Spleen (tissue), 11 donors: ENCODE measurements at regions not wholly inside any gene's neighbourhood (a gene's known extent, or its start where the extent isn't known, plus 50 kb on each side); places are given as distances from the start of the nearest gene placed in this dataset.

ENCODE experiments used
- DNase-seq: peaks from one replicate; pipeline ENCODE4 v3.0.0-alpha.2; 2020
- H3K27ac ChIP-seq, 8 donors: fragments of 200-600 bp; sonication (generic) in 7 of 8; 1 replicate in 4 of 8; 2 replicates in 4 of 8; pipeline versions ENCODE4 v1.5.0 to v1.8.0; 2016 to 2021; ENCODE audit warnings: inconsistent platforms in 4 of 8, mild to moderate bottlenecking in 4 of 8, moderate library complexity in 1 of 8
- H3K27me3 ChIP-seq, 7 donors: fragments of 200-600 bp; sonication (generic) in 6 of 7; replicated peaks in 1 of 7; 1 replicate in 4 of 7; 2 replicates in 3 of 7; pipeline versions ENCODE4 v1.5.0 to v1.8.0; 2016 to 2021; ENCODE audit warnings: inconsistent platforms in 3 of 7, mild to moderate bottlenecking in 1 of 7
- H3K36me3 ChIP-seq, 6 donors: fragments of 200-600 bp; sonication (generic) in 5 of 6; 1 replicate in 4 of 6; 2 replicates in 2 of 6; pipeline versions ENCODE4 v1.5.0 to v1.8.0; 2016 to 2021; ENCODE audit warnings: inconsistent platforms in 2 of 6
- H3K4me1 ChIP-seq, 6 donors: fragments of 200-600 bp; sonication (generic) in 5 of 6; 1 replicate in 3 of 6; 2 replicates in 3 of 6; pipeline versions ENCODE4 v1.5.0 to v1.8.0; 2016 to 2021; ENCODE audit warnings: inconsistent platforms in 3 of 6
- H3K4me3 ChIP-seq, 8 donors: fragments of 200-600 bp; sonication (generic) in 7 of 8; 1 replicate in 4 of 8; 2 replicates in 4 of 8; pipeline versions ENCODE4 v1.5.0 to v1.8.0; 2016 to 2021; ENCODE audit warnings: inconsistent platforms in 4 of 8, mild to moderate bottlenecking in 4 of 8, moderate library complexity in 2 of 8
- H3K9me3 ChIP-seq, 8 donors: fragments of 200-600 bp; sonication (generic) in 7 of 8; 1 replicate in 4 of 8; 2 replicates in 4 of 8; pipeline versions ENCODE4 v1.5.0 to v1.8.0; 2016 to 2021; ENCODE audit warnings: inconsistent platforms in 4 of 8
- CTCF ChIP-seq, 11 experiments: fragments of 200-600 bp in 7 of 11; fragments of 450-650 bp in 4 of 11; sonication (generic) in 4 of 11; IDR thresholded peaks in 8 of 11; conservative IDR thresholded peaks in 3 of 11; 1 replicate in 7 of 11; 2 replicates in 4 of 11; pipeline versions ENCODE4 v1.4.0 to v1.8.0; 2016 to 2021; ENCODE audit warnings: antibody characterized with exemption in 11 of 11, inconsistent platforms in 4 of 11, mild to moderate bottlenecking in 1 of 11
- POLR2A ChIP-seq, 3 donors: fragments of 450-650 bp; IDR thresholded peaks; one replicate each; pipeline ENCODE4 v1.5.1; 2017; ENCODE audit warnings: antibody characterized with exemption in 3 of 3, mild to moderate bottlenecking in 1 of 3
- POLR2AphosphoS5 ChIP-seq, 3 donors: sonication (generic); formaldehyde crosslinking; IDR thresholded peaks; one replicate each; pipeline ENCODE4 v1.5.1; 2017; ENCODE audit warnings: antibody characterized with exemption in 3 of 3
- WGBS, 5 donors: extraction: QIAGEN DNeasy Blood & Tissue Kit in 3 of 5; methylation state at CpG; one replicate each; pipeline versions ENCODE4 v1.1.5 to v1.1.7; 2013 to 2018; 5-methylcytosine and 5-hydroxymethylcytosine counted together
- intact Hi-C: fragments of 100-400 bp; cut with DNase I; formaldehyde crosslinking; loops from one replicate; pipeline ENCODE4 v1.15.0; 2023; ENCODE audit warnings: low total_unique reads
- donor health status: healthy with polysubstance abuse.
- donor health status: DM: no; HTN: no; CAD: no; lungs with moderate emphysema.
- donor health status: DM: no; HTN: no; CAD: no.
- donor health status: Bipolar disorder and iron deficiency.
- donor health status: healthy.
- donor health status: DM: no; HTN: no; CAD: no.
- donor health status: DM: yes; HTN: yes; CAD: no.

DNA sequence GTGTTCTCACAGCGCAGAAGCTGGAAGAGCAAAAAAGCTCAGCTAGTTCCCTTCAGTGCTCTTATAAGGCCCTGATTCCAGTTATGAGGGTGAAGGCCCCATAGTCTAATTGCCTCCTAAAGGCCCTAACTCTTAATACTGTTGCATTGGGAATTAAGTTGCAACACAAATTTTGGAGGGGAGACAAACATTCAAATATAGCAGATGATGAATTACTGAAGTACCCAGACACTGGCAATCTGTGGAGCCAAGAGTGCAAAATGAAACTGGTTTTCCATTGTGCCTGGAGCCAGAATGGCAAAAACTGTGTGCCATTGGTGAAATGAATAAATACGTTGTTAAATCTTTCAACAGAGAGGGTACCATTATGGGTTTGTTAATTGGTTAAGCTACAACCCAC lies 356.0 kb downstream of the PPARGC1A start:
- 90 to 100% (median 95%) methylated on average over 2 of the region's 2 CpGs for WGBS, 5 donors
- H3K36me3 ChIP-seq = no peaks in the 10 kb centered on the region
- DNase-seq = no peak
- no peak for TF ChIP-seq CTCF (IDR thresholded peaks at IDR 0.05 in 8 of 11, conservative IDR thresholded peaks at IDR 0.05 in 3 of 11)
- no peak for TF ChIP-seq POLR2A (IDR thresholded peaks at IDR 0.05)
- H3K4me1 ChIP-seq = no peaks in the 10 kb centered on the region
- H3K27ac ChIP-seq = no peak overlapping the region
- no peak overlapping the region for H3K4me3 ChIP-seq
- H3K9me3 ChIP-seq = peaks cover 0 to 64% (median 29%) of the 10 kb centered on the region in 8 donors
- intact Hi-C loops = no loop called here
- H3K27me3 ChIP-seq = no peaks in the 10 kb centered on the region

DNA sequence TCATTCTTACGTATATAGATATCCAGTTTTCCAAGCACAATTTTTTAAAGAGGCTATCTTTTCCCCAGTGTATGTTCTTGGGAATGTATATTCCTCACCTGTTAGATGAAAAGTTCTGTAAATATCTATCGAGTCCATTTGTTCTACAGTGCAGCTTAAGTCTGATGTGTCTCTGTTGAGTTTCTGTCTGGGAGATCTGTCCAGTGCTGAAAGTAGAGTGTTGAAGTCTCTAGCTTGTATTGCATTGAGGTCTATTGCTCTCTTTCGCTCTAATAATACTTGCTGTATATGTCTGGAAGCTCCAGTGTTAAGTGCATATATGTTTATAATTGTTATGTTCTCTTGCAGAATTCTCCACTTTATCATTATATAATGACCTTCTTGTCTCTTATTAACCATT lies 373.1 kb downstream of the PPARGC1A start:
- WGBS, 5 donors = 87 to 94% (median 90%) methylated on average over 3 of the region's 3 CpGs
- no peak for DNase-seq
- Histone ChIP-seq H3K27me3 (no peaks in the 10 kb centered on the region), H3K27ac (no peak overlapping the region), H3K9me3 (peaks cover 0 to 41% (median 19%) of the 10 kb centered on the region in 8 donors), H3K4me3 (no peak overlapping the region), H3K4me1 (no peaks in the 10 kb centered on the region), H3K36me3 (no peaks in the 10 kb centered on the region)
- intact Hi-C loops = no loop called here
- TF ChIP-seq POLR2A (IDR thresholded peaks at IDR 0.05) (no peak), CTCF (IDR thresholded peaks at IDR 0.05 in 8 of 11, conservative IDR thresholded peaks at IDR 0.05 in 3 of 11) (no peak), POLR2AphosphoS5 (IDR thresholded peaks at IDR 0.05) (no peak)

GRCh38 chr4:23504083-23504482 lies 385.8 kb downstream of the PPARGC1A start:
- no peaks in the 10 kb centered on the region for H3K27me3 ChIP-seq
- H3K4me1 ChIP-seq = no peaks in the 10 kb centered on the region
- TF ChIP-seq POLR2A (IDR thresholded peaks at IDR 0.05) (no peak), POLR2AphosphoS5 (IDR thresholded peaks at IDR 0.05) (no peak), CTCF (IDR thresholded peaks at IDR 0.05 in 8 of 11, conservative IDR thresholded peaks at IDR 0.05 in 3 of 11) (no peak)
- intact Hi-C loops = no loop called here
- no peaks in the 10 kb centered on the region for H3K36me3 ChIP-seq
- H3K4me3 ChIP-seq = no peak overlapping the region
- WGBS, 5 donors = 22 to 37% (median 34%) methylated on average over 2 of the region's 2 CpGs
- H3K27ac ChIP-seq = no peak overlapping the region
- no peak for DNase-seq
- H3K9me3 ChIP-seq = peaks cover 0 to 4% (median 0%) of the 10 kb centered on the region in 8 donors

GRCh38 chr4:23500894-23501449 lies 388.9 kb downstream of the PPARGC1A start:
- no peak for DNase-seq
- Histone ChIP-seq H3K4me3 (no peak overlapping the region), H3K27me3 (no peaks in the 10 kb centered on the region), H3K36me3 (no peaks in the 10 kb centered on the region), H3K27ac (no peak overlapping the region), H3K9me3 (peaks cover 0 to 21% (median 9%) of the 10 kb centered on the region in 8 donors), H3K4me1 (no peaks in the 10 kb centered on the region)
- TF ChIP-seq POLR2AphosphoS5 (IDR thresholded peaks at IDR 0.05) (no peak), POLR2A (IDR thresholded peaks at IDR 0.05) (no peak), CTCF (IDR thresholded peaks at IDR 0.05 in 8 of 11, conservative IDR thresholded peaks at IDR 0.05 in 3 of 11) (no peak)
- 50 to 60% (median 54%) methylated on average over 3 of the region's 3 CpGs for WGBS, 5 donors
- intact Hi-C loops = no loop called here
